Hepatocyte (in vitro differentiated cells): ENCODE measurements at regions not wholly inside any gene's neighbourhood (a gene's known extent, or its start where the extent isn't known, plus 50 kb on each side); places are given as distances from the start of the nearest gene placed in this dataset.

Source experiments
- CTCF ChIP-seq: fragments of 200-600 bp; sonication (generic); IDR thresholded peaks from 2 replicates; pipeline ENCODE4 v1.5.1; 2016; ENCODE audit warnings: antibody characterized with exemption, mild to moderate bottlenecking; ENCODE audit not compliant: poor library complexity
- EZH2 ChIP-seq: fragments of 200-600 bp; sonication (generic); IDR thresholded peaks from 2 replicates; pipeline ENCODE4 v1.6.1; 2016; ENCODE audit warnings: antibody characterized with exemption, mild to moderate bottlenecking, borderline replicate concordance
- EZH2phosphoT487 ChIP-seq: fragments of 200-600 bp; sonication (generic); IDR thresholded peaks from one replicate; pipeline ENCODE4 v1.6.1; 2018; ENCODE audit warnings: antibody characterized with exemption, mild to moderate bottlenecking, low read depth, moderate library complexity; ENCODE audit not compliant: unreplicated experiment, severe bottlenecking

DNA sequence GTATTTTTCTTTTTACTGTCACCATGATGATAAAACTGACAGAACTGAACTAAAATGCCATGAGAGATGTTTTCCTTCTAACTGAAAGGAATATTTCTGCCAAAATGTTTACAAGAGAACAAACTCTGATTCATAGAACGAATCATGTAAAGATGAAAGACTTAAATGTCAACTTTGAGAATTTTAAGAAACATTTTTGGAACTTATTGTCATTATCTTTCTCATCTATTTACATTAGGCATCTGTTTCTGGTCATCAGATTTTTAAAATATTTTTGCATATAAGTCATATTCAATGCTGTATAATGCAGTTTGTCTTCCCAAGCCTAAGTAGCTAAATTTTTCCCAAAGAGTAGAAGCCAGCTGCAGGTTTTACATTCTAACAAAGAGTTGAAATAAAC lies 358.5 kb downstream of the TFEC start:
- no peak for TF ChIP-seq CTCF
- no peak for TF ChIP-seq EZH2
- no peak for TF ChIP-seq EZH2phosphoT487
